ENCODE measurements at regions not wholly inside any gene's neighbourhood (a gene's known extent, or its start where the extent isn't known, plus 50 kb on each side); places are given as distances from the start of the nearest gene placed in this dataset.
A peak's percentile ranks its signal among the peaks of the same experiment; 100 is the strongest.
"Not testable (repeated sequence)": the region's sequence is repeated elsewhere in the genome, so short reads cannot be mapped to it uniquely, and the experiment has no call there.

DNA sequence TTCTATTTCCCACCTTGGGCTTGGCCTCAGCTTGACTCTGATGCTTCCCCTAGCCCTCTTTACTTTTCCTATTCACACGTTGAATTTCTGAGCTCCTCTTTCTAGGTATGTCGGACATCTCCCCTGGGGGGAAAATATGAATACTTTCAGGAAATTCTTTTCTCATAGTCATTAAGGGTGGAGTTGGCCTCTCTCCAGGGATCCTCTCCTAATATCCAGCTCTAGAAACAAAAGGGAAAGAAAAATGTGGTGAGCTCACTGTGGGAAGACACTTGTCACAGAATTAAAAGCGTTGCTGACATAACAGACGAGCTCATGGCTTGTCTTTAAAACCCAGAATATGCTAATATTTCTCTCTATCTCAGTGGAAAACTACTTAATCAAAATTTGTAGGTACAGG, 132.7 kb upstream of the MEX3C start:
- DNase-seq (ENCODE audit: low read depth in 2 of 2): no peak

DNA sequence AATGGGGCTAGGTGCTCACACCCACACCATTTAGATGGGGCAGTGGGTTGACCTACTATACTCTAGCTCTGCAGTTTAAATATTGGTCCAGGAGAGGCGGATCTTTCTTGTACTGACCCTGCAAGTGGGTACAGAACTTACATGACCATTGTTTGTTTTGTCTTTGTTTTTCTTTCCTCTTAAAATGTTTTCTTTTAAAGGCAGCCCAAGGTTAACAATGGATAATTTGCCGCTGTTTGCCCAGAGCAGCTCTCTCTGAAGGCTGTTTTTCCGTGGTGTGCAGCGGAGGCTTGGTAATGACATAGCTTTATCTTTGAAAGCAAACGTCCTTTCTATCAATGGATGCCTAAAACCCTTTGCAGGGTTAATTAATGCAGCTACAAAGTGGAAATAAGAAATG, 133.3 kb upstream of the MEX3C start:
- DNase-seq (ENCODE audit: low read depth in 2 of 2): no peak

DNA sequence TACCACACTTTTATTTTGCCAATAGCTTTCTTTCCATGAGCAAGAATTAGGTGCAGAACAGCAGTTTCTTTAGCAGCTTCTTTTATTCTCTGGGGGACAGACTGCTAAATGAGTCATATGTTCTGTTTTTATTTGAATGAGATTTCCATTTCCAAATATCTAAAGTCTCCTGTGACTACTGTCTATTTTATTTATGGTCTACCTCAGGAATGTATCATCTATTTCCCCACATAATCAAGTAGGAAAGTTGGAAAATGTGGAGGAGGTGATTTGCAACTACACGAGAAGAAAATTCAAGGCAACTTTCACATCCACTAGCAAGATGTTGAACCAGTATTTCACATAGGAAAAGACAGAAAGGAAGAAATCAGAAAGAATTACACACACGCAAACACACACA, 139.9 kb upstream of the MEX3C start:
- DNase-seq (ENCODE audit: low read depth in 2 of 2): no peak

DNA sequence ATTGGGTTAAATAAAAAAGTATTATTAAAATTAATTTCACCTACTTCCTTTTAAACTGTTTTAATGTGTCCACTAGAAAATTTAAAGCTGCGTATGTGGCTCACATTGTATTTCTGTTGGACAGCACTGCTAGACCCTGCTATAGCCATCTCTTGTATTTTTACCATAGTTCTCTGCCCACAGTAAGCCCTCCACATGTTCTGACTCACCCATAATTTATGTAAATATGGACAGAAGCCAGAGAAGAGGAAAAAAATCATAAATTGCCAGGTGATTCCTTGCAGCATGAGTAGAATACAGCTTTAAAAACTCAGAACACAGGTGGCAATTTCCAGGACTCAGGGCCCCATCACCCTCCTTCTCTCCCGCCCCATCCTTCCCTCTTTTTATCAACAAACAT, 142.4 kb upstream of the MEX3C start:
- DNase-seq (ENCODE audit: low read depth in 2 of 2): no peak

DNA sequence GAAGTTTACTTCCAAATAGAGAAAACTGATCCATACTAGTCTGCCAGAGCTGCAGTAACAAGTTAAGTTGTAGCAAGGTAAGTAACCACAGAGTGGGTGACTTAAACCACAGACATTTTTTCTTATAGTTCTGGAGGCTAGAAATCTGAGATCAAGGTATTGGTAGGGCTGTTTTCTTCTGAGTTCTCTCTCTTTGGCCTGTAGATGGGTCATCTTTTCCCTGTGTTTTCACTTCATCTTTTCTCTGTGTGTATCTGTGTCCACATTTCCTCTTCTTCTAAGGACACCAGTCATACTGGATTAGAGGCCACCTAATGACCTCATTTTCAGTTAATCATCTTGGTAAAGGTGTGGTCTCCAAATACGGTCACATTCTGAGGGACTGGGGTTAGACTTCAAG, 142.9 kb upstream of the MEX3C start:
- no peak for DNase-seq (ENCODE audit: low read depth in 2 of 2)

DNA sequence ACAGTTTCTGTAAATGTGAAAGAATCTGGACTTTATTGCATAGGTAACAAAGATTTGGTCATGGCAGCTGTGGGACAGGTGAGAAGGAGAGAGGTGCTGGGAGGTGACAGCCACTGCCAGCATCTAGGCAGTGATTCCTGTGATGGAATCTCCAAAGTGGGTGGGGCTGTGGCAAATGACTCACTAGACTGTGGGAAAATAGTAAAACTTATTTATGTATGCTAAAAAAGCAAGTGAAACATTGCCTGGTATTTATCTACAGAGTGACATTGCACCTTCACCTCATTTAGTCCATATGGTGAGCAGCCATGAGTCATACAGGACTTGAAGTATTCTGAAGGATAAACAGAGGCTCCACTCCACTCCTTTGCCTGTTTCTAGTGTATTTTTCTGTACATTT, 145.3 kb upstream of the MEX3C start:
- peak in 1 of 2 donors; percentile 2 for DNase-seq (ENCODE audit: low read depth in 2 of 2)

DNA sequence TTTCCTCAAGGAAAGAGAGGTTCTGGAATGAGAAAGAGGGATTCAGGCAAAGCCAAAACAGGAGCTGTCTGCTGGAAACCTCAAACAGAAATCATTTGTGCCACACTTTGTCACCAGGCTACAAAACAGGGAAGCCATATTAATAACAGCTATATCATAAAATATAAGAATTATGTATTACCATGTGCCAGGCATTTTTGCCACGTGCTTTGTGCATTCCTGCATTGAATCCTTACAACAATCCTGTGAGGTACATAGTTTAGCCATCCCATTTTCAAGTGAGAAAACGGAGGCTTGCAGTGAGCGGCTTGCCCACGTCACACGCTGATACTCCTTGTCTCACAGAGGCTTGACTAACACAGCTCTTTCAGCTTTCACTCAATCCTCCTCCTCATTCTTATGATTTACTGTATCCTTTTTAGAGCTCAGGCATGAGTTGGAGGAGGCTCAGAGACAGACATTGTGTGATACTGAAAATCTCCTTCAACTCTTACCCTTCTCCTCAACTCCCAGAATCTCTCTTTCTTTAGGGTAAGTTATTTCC, 148.4 kb upstream of the MEX3C start:
- DNase-seq (ENCODE audit: low read depth in 2 of 2): no peak

DNA sequence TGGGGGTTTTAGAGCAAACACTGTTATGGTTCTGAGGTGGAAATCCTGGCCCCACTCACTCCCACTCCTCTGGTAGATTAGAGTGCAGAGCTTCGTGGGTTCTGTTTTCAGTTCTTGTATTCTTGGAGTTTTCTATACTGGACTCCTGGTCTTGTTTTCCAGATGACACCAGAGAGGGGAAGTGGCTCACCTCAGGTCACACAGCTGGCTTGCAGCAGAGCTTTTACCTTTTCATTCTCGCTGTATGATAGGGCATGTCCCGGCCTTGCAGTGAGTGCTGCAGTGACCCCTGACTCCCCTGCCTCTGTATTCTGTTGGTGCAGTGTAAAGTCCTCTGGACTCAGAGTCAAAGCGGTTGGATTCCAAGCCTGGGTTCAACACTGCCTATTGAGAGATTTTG, 148.9 kb upstream of the MEX3C start:
- DNase-seq (ENCODE audit: low read depth in 2 of 2): no peak

DNA sequence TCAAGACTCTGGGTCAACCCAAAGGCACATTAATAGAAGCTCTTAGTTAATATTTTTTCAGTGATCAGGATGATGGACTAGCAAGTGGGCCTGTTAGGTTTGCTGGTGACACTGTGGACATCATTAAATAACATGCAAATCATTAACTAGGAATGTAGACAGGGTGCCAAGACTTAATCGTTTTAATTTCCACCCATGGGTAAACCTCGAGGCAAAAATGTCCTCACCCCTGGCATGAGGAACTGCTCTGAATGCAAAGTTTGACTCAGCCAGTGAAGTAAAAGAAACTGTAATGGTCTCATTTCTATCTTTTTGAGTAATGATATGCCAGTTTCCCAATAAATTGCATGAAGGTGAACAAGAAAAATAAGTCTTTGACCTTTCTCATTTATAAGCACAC, 152.6 kb upstream of the MEX3C start:
- no peak for DNase-seq (ENCODE audit: low read depth in 2 of 2)

DNA sequence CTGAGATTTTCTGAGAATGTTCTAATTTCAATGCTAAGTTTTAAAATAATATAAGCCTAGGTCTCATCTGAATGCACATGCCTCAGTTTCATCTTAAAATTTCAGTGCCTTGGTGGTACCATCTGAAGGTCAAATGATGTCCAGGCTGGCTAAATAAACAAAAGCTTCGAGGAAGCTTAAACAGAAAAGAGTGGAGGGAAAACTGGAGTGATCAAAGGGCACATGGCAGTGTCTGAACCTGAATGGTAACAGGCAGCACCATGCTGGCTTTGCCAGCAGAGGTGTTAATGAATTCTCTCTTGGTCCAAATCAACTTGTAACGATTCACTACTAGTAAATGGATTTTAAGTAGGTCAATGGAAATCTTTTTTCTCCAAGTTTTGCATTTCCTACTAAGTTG, 158.4 kb upstream of the MEX3C start:
- no peak for DNase-seq (ENCODE audit: low read depth in 2 of 2)

DNA sequence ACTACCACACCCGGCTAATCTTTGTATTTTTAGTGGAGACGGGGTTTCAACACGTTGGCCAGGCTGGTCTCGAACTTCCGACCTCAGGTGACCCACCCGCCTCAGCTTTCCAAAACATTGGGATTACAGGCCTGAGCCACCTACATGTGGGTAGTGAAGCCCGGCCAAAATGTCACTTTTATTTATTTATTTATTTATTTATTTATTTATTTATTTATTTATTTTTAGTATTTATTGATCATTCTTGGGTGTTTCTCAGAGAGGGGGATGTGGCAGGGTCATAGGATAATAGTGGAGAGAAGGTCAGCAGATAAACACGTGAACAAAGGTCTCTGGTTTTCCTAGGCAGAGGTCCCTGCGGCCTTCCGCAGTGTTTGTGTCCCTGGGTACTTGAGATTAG, 162.8 kb upstream of the MEX3C start:
- DNase-seq (ENCODE audit: low read depth in 2 of 2): not testable (repeated sequence)

DNA sequence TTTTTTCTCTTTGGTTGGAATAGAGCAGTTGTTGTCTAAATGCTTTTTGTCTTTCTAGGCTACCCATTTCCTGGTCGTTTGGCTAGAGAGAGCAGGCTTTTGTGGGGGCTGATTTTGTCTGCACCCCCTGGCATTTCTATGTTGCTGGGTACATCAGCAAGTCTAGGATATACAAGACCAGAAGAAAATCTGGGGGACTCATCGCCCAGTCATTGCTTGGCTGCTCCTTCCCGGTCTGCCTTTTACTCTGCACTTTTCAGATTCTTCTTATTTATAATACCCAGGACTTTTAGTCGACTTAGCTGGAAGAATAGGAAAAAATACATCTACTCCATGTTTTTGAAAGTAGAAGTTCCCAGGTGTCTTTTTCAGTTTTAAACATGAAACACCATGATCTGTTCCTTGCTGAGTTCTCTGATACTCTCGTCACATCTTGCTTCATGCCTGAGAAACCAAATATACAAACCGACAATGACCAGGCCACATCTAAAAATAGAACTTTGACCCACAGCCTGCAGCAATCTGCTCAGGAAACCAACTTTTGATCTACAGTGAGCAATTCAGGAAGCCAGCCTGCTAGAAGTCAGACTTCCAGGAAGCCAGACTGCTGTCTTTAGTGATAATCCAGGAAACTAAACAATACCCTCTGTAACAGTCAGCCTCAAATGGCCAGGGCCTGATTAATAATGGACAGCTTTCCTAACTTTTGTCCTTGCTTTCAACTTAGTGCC, 163.8 kb upstream of the MEX3C start:
- no peak for DNase-seq (ENCODE audit: low read depth in 2 of 2)

DNA sequence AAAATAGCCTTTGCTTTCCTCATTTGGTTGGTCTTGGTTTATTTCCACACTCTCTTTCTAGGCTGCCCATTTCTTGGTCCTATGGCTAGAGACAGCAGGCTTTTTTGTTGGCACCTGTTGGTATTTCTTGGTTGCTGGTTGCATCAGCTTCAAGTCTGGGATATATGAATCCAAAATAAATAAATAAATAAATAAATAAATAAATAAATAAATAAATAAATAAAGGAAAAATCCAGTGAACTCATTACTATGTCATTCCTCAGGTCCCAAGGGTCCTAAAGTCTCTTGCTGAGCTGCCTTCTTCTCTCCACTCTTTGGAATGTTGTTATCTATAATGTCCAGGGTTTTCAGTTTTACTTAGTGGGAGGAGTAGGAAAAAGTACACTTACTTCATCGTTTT, 165.9 kb upstream of the MEX3C start:
- DNase-seq (ENCODE audit: low read depth in 2 of 2): no peak

DNA sequence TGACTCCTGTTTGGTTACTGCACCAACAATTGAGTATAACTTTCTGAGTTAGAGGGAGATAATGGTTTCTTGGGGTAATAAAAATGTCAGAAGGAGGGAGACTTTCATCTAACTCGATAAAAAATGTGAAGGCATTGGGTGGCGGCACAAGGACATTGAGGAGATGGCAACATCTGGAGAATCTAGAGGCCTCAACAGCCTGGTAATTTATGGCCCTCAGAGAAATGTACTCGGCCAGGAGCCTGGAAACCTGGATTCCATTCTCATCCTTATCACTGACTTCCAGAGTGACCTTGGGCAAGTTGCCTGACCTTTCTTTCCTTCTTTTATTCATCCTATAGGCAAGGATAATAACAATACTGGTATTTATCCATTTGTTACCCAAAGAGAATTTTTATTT, 173.5 kb upstream of the MEX3C start:
- no peak for DNase-seq (ENCODE audit: low read depth in 2 of 2)

DNA sequence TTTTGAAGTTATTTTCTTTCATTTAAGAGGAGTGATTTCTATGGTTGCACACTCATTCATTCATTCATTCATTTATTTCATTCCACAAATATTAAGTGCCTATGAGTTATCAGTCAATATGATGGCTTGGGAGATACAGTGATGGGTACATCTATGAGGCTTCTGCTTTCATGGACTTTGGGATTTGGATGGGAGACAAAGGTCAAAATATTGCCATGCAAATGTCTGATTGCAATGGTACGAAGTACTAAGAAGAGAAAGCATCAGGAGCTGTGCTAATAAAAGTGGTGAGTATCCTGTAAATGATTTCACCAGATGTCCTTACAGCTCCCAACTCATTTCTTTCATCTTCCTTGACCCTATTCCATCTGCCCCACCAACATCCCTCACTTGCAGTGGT, 174.4 kb upstream of the MEX3C start:
- no peak for DNase-seq (ENCODE audit: low read depth in 2 of 2)

DNA sequence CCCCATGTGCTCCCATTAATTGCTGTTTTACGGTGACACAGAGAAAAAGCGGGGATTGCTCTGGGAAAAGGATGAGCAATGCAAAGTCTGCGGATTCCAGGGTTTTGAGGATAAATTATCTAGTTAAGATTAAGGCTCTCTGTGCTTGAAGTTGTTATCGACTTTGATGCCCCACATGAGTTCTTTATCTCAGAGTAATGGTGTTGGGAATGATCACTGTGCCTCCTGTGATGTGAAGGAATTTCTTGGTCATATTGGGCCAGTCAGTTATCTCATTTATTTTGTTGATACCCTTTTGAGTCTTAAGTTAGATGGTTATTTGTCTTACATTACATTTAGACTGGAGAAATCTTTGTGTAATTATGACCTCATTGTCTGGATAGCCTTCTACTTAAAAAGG, 184.6 kb upstream of the MEX3C start:
- DNase-seq (ENCODE audit: low read depth in 2 of 2): no peak

DNA sequence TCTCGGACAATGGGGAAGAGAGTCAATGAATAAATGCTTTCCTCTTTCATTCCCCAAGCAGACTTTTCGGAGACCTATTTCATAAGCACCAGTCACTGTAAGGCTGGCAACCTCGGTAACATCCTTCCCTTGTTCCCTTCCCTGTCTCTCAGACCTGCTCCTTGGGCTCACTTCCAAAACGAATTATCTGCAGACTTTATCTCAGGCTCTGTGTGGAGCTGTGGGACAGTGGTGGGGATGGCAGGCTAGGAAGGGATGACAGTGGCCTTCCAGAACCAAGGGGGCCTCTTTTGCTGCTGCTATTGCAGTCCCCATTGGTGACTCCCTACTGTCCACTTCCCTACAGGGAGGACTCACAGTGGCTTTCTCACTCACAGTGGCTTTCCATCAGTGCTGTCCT, 185.6 kb upstream of the MEX3C start:
- no peak for DNase-seq (ENCODE audit: low read depth in 2 of 2)

DNA sequence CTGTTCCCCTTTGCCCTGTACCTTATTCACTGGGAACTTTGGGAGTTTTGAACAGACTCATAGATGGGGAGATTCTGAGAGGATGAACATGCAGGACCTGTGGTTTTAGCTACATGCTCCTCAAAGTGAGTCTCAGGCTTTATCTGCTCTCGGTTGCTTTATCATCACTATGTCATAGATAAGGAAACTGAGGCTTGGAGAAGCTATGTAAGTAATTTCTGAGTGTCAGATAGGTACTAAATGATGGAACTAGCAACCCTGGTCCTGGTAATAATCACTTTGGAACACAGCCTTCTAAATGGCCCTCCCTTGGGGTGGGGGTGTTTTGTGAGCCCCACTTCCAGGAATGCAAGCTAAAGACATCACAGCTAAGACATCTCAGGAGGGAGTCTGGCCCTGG, 186.2 kb upstream of the MEX3C start:
- DNase-seq (ENCODE audit: low read depth in 2 of 2): no peak

DNA sequence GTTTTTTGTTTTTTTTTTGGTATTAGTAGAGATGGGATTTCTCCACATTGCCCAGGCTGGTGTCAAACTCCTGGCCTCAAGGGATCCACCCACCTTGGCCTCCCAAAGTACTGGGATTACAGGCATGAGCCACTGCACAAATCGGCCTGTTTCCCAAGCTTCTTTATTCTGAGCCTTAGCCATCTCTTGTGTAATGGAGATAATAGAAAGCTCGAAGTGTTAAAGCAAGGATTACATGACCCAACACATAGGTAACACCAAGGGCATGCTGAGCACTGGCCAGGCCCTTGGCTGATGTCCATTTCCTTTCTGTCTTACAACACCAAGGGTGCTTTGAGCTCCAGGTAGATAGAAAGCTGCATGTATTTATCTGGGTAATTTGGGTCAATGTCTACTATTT, 187.8 kb upstream of the MEX3C start:
- DNase-seq (ENCODE audit: low read depth in 2 of 2): no peak

DNA sequence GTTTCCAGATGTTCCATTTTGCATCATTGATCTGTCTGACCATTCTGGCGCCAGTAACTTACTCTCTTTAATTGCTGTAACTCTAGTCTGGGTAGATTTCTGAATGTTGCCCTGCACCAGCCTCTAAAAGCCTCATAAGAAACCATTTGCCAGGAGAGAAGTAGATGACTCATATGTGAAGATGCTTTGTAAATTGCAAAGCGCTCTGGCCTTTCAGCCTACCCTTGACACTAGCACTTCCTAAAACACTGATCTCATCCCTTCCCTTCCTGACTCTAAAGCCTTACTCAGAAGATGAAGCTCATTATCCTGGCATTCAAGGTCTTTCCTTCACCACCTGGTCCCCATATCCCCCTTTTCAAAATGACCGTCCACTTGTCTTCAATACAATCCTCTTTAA, 193.2 kb upstream of the MEX3C start:
- no peak for DNase-seq (ENCODE audit: low read depth in 2 of 2)

DNA sequence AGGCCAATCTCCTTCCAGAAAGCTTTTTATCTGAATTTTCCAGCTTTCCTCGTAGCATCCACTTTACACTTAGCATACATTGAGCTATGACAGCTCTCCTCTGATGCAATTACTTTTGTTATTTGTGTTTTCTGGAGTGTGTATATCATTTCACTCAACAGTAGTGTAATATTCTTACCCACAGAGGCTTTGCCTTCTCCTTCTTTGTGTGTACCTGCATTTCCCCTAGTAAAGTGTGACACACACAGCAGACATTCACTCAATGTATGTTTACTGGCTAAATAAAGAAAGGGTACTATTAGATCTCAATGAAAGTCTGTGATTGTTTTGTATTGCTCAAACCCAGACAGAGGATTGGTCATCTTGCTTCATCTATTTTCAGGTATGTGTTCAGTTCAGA, 193.7 kb upstream of the MEX3C start:
- DNase-seq (ENCODE audit: low read depth in 2 of 2): no peak

DNA sequence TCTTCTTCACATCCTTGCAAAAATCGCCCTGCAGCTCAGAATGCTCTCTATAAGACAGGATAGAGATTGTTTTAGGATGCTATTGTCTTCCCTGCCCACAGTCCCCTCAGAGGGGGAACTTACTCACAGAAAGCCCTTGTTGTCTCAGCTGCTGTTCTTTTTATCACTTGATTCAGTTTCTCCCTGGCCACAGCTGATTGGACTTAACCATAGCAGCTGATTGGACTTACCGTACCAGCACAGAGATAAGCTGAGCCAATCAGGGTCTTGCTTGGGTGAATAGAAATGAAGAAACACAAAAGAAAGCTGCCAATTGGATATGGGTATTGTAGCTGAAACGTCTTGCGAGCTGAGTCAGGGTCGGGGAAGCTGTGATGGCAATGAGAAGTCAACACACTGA, 194.2 kb upstream of the MEX3C start:
- no peak for DNase-seq (ENCODE audit: low read depth in 2 of 2)

DNA sequence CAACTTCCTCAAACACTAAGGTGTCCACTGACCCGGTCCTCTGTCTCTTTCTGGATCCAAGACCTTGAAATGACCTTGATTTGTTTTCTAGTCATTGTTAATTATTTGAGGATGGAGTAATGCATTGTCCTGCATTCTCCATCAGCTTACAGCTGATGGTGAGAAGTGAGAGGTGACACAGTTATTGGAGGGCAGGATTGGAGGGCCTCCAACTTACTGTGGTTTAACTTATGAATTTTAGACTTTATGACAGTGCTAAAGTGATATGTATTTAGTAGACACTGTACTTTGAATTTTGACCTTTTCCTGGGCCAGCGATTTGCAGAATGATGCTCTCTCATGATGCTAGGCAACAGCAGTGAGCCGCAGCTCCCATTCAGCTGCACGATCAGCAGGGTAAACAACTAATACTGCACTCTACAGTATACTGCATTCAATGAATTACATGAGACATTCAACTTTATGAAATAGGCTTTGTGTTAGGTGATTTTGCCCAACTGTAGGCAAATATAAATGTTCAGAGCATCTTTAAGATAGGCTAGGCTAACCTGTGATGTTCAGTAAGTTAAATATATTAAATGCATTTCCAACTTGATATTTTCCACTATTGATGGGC, 200.0 kb upstream of the MEX3C start:
- no peak for DNase-seq (ENCODE audit: low read depth in 2 of 2)

DNA sequence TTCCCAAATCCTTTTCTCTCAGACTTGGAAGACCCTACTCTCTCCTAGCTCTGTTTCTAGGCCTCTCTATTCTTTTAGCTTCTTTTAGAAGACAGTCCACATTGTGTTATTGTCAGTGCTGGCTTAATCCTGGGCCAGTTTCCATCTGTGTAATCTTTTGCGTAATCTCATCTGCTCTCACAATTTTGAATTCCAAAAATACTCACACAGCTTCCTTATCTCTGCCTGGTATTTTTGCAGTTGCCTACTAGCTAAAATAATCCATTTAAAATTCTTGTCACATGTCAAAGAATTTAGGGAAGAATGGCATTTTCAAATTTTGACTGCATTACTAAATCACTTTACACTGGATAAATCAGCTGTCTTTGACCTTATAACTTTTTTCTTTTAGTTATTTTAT, 200.6 kb upstream of the MEX3C start:
- no peak for DNase-seq (ENCODE audit: low read depth in 2 of 2)

Data from stimulated activated CD8-positive, alpha-beta memory T cell treated with anti-CD3 and anti-CD28 coated beads, Interleukin-15, amount 100 ng/mL, for 48 hours (primary cell).